ENCODE measurements at regions not wholly inside any gene's neighbourhood (a gene's known extent, or its start where the extent isn't known, plus 50 kb on each side); places are given as distances from the start of the nearest gene placed in this dataset.

- no peaks in the 10 kb centered on the region for H3K4me1 ChIP-seq (ENCODE audit: control insufficient read depth in 1 of 2, insufficient read depth in 2 of 2, low read length in 2 of 2)
- H3K27ac ChIP-seq (ENCODE audit: low read length), result no peak overlapping the region
- no peaks in the 10 kb centered on the region for H3K27me3 ChIP-seq (ENCODE audit: low read depth, low read length)
- H3K9me3 ChIP-seq (ENCODE audit: control insufficient read depth in 1 of 2, low read length in 2 of 2), result no peaks in the 10 kb centered on the region
- H3K4me3 ChIP-seq (ENCODE audit: low read depth in 1 of 2, low read length in 2 of 2), result no peak overlapping the region
- no peaks in the 10 kb centered on the region for H3K36me3 ChIP-seq (ENCODE audit: control insufficient read depth in 1 of 2, insufficient read depth in 2 of 2, low read length in 2 of 2)
Observed at GRCh38 chr6:168785720-168786511, 344.9 kb downstream of the SMOC2 start.

GRCh38 chr6:168784426-168784825 lies 343.4 kb downstream of the SMOC2 start:
- H3K36me3 ChIP-seq (ENCODE audit: control insufficient read depth in 1 of 2, insufficient read depth in 2 of 2, low read length in 2 of 2), result no peaks in the 10 kb centered on the region
- H3K9me3 ChIP-seq (ENCODE audit: control insufficient read depth in 1 of 2, low read length in 2 of 2), result peaks cover 0 to 3% of the 10 kb centered on the region in 2 donors
- no peaks in the 10 kb centered on the region for H3K4me1 ChIP-seq (ENCODE audit: control insufficient read depth in 1 of 2, insufficient read depth in 2 of 2, low read length in 2 of 2)
- H3K4me3 ChIP-seq (ENCODE audit: low read depth in 1 of 2, low read length in 2 of 2), result no peak overlapping the region
- H3K27me3 ChIP-seq (ENCODE audit: low read depth, low read length), result no peaks in the 10 kb centered on the region
- H3K27ac ChIP-seq (ENCODE audit: low read length), result no peak overlapping the region

- H3K4me1 ChIP-seq (ENCODE audit: control insufficient read depth in 1 of 2, insufficient read depth in 2 of 2, low read length in 2 of 2), result no peaks in the 10 kb centered on the region
- peaks cover 0 to 3% of the 10 kb centered on the region in 2 donors for H3K9me3 ChIP-seq (ENCODE audit: control insufficient read depth in 1 of 2, low read length in 2 of 2)
- no peak overlapping the region for H3K27ac ChIP-seq (ENCODE audit: low read length)
Observed at GRCh38 chr6:168783720-168784119, 342.7 kb downstream of the SMOC2 start.

GRCh38 chr6:168782187-168782751 lies 341.3 kb downstream of the SMOC2 start:
- H3K27ac ChIP-seq (ENCODE audit: low read length), result no peak overlapping the region
- no peaks in the 10 kb centered on the region for H3K36me3 ChIP-seq (ENCODE audit: control insufficient read depth in 1 of 2, insufficient read depth in 2 of 2, low read length in 2 of 2)
- no peaks in the 10 kb centered on the region for H3K27me3 ChIP-seq (ENCODE audit: low read depth, low read length)
- no peak overlapping the region for H3K4me3 ChIP-seq (ENCODE audit: low read depth in 1 of 2, low read length in 2 of 2)
- H3K9me3 ChIP-seq (ENCODE audit: control insufficient read depth in 1 of 2, low read length in 2 of 2), result peaks cover 0 to 3% of the 10 kb centered on the region in 2 donors
- H3K4me1 ChIP-seq (ENCODE audit: control insufficient read depth in 1 of 2, insufficient read depth in 2 of 2, low read length in 2 of 2), result peaks cover 0 to 12% of the 10 kb centered on the region in 2 donors

More at GRCh38 chr6:168783720-168784119, 342.7 kb downstream of the SMOC2 start:
- Histone ChIP-seq H3K4me3 (ENCODE audit: low read depth in 1 of 2, low read length in 2 of 2) (no peak overlapping the region), H3K36me3 (ENCODE audit: control insufficient read depth in 1 of 2, insufficient read depth in 2 of 2, low read length in 2 of 2) (no peaks in the 10 kb centered on the region), H3K27me3 (ENCODE audit: low read depth, low read length) (no peaks in the 10 kb centered on the region)

GRCh38 chr6:168778201-168778600 lies 337.2 kb downstream of the SMOC2 start:
- Histone ChIP-seq H3K27me3 (ENCODE audit: low read depth, low read length) (no peaks in the 10 kb centered on the region), H3K27ac (ENCODE audit: low read length) (no peak overlapping the region), H3K4me1 (ENCODE audit: control insufficient read depth in 1 of 2, insufficient read depth in 2 of 2, low read length in 2 of 2) (peaks cover 0 to 12% of the 10 kb centered on the region in 2 donors), H3K4me3 (ENCODE audit: low read depth in 1 of 2, low read length in 2 of 2) (no peak overlapping the region), H3K36me3 (ENCODE audit: control insufficient read depth in 1 of 2, insufficient read depth in 2 of 2, low read length in 2 of 2) (no peaks in the 10 kb centered on the region), H3K9me3 (ENCODE audit: control insufficient read depth in 1 of 2, low read length in 2 of 2) (peaks cover 15% of the 10 kb centered on the region in 2 donors)

GRCh38 chr6:168774381-168774780 lies 333.4 kb downstream of the SMOC2 start:
- no peak overlapping the region for H3K4me3 ChIP-seq (ENCODE audit: low read depth in 1 of 2, low read length in 2 of 2)
- H3K4me1 ChIP-seq (ENCODE audit: control insufficient read depth in 1 of 2, insufficient read depth in 2 of 2, low read length in 2 of 2), result peaks cover 0 to 12% of the 10 kb centered on the region in 2 donors
- peaks cover 12 to 15% of the 10 kb centered on the region in 2 donors for H3K9me3 ChIP-seq (ENCODE audit: control insufficient read depth in 1 of 2, low read length in 2 of 2)
- H3K27me3 ChIP-seq (ENCODE audit: low read depth, low read length), result no peaks in the 10 kb centered on the region
- H3K36me3 ChIP-seq (ENCODE audit: control insufficient read depth in 1 of 2, insufficient read depth in 2 of 2, low read length in 2 of 2), result no peaks in the 10 kb centered on the region
- H3K27ac ChIP-seq (ENCODE audit: low read length), result no peak overlapping the region

GRCh38 chr6:168773788-168774187 lies 332.8 kb downstream of the SMOC2 start:
- H3K4me1 ChIP-seq (ENCODE audit: control insufficient read depth in 1 of 2, insufficient read depth in 2 of 2, low read length in 2 of 2), result peaks cover 0 to 12% of the 10 kb centered on the region in 2 donors
- H3K36me3 ChIP-seq (ENCODE audit: control insufficient read depth in 1 of 2, insufficient read depth in 2 of 2, low read length in 2 of 2), result no peaks in the 10 kb centered on the region
- H3K4me3 ChIP-seq (ENCODE audit: low read depth in 1 of 2, low read length in 2 of 2), result no peak overlapping the region
- H3K9me3 ChIP-seq (ENCODE audit: control insufficient read depth in 1 of 2, low read length in 2 of 2), result peaks cover 12 to 15% of the 10 kb centered on the region in 2 donors
- H3K27ac ChIP-seq (ENCODE audit: low read length), result no peak overlapping the region
- H3K27me3 ChIP-seq (ENCODE audit: low read depth, low read length), result no peaks in the 10 kb centered on the region

GRCh38 chr6:168765752-168766151 lies 324.8 kb downstream of the SMOC2 start:
- Histone ChIP-seq H3K4me1 (ENCODE audit: control insufficient read depth in 1 of 2, insufficient read depth in 2 of 2, low read length in 2 of 2) (no peaks in the 10 kb centered on the region), H3K4me3 (ENCODE audit: low read depth in 1 of 2, low read length in 2 of 2) (no peak overlapping the region), H3K27ac (ENCODE audit: low read length) (no peak overlapping the region), H3K36me3 (ENCODE audit: control insufficient read depth in 1 of 2, insufficient read depth in 2 of 2, low read length in 2 of 2) (no peaks in the 10 kb centered on the region), H3K27me3 (ENCODE audit: low read depth, low read length) (no peaks in the 10 kb centered on the region), H3K9me3 (ENCODE audit: control insufficient read depth in 1 of 2, low read length in 2 of 2) (peaks cover 0 to 3% of the 10 kb centered on the region in 2 donors)

- no peaks in the 10 kb centered on the region for H3K27me3 ChIP-seq (ENCODE audit: low read depth, low read length)
- no peak overlapping the region for H3K27ac ChIP-seq (ENCODE audit: low read length)
- H3K4me1 ChIP-seq (ENCODE audit: control insufficient read depth in 1 of 2, insufficient read depth in 2 of 2, low read length in 2 of 2), result no peaks in the 10 kb centered on the region
- no peaks in the 10 kb centered on the region for H3K9me3 ChIP-seq (ENCODE audit: control insufficient read depth in 1 of 2, low read length in 2 of 2)
- no peak overlapping the region for H3K4me3 ChIP-seq (ENCODE audit: low read depth in 1 of 2, low read length in 2 of 2)
- H3K36me3 ChIP-seq (ENCODE audit: control insufficient read depth in 1 of 2, insufficient read depth in 2 of 2, low read length in 2 of 2), result no peaks in the 10 kb centered on the region
Observed at GRCh38 chr6:168756009-168756634, 315.1 kb downstream of the SMOC2 start.

- Histone ChIP-seq H3K36me3 (ENCODE audit: control insufficient read depth in 1 of 2, insufficient read depth in 2 of 2, low read length in 2 of 2) (no peaks in the 10 kb centered on the region), H3K4me1 (ENCODE audit: control insufficient read depth in 1 of 2, insufficient read depth in 2 of 2, low read length in 2 of 2) (no peaks in the 10 kb centered on the region), H3K27me3 (ENCODE audit: low read depth, low read length) (no peaks in the 10 kb centered on the region), H3K9me3 (ENCODE audit: control insufficient read depth in 1 of 2, low read length in 2 of 2) (no peaks in the 10 kb centered on the region), H3K27ac (ENCODE audit: low read length) (no peak overlapping the region), H3K4me3 (ENCODE audit: low read depth in 1 of 2, low read length in 2 of 2) (no peak overlapping the region)
Observed at GRCh38 chr6:168746643-168747042, 305.7 kb downstream of the SMOC2 start.

- no peaks in the 10 kb centered on the region for H3K36me3 ChIP-seq (ENCODE audit: control insufficient read depth in 1 of 2, insufficient read depth in 2 of 2, low read length in 2 of 2)
- no peak overlapping the region for H3K4me3 ChIP-seq (ENCODE audit: low read depth in 1 of 2, low read length in 2 of 2)
- no peaks in the 10 kb centered on the region for H3K4me1 ChIP-seq (ENCODE audit: control insufficient read depth in 1 of 2, insufficient read depth in 2 of 2, low read length in 2 of 2)
- H3K27me3 ChIP-seq (ENCODE audit: low read depth, low read length), result no peaks in the 10 kb centered on the region
- no peak overlapping the region for H3K27ac ChIP-seq (ENCODE audit: low read length)
- H3K9me3 ChIP-seq (ENCODE audit: control insufficient read depth in 1 of 2, low read length in 2 of 2), result no peaks in the 10 kb centered on the region
Observed at GRCh38 chr6:168746013-168746412, 305.0 kb downstream of the SMOC2 start.
